ENCODE measurements at regions not wholly inside any gene's neighbourhood (a gene's known extent, or its start where the extent isn't known, plus 50 kb on each side); places are given as distances from the start of the nearest gene placed in this dataset.

- TF ChIP-seq CTCF (IDR thresholded peaks at IDR 0.05; ENCODE audit: low read depth, low read length, missing input control) (no peak), RAD21 (IDR thresholded peaks at IDR 0.05) (no peak), ZBTB33 (IDR thresholded peaks at IDR 0.05) (no peak), MAX (IDR thresholded peaks at IDR 0.05) (no peak), YY1 (IDR thresholded peaks at IDR 0.05) (no peak), ATF3 (IDR thresholded peaks at IDR 0.05) (no peak)
These were observed 83.0 kb upstream of the HNRNPA3 start for GRCh38 chr2:177129610-177130009.
